ENCODE measurements at regions not wholly inside any gene's neighbourhood (a gene's known extent, or its start where the extent isn't known, plus 50 kb on each side); places are given as distances from the start of the nearest gene placed in this dataset.

DNA sequence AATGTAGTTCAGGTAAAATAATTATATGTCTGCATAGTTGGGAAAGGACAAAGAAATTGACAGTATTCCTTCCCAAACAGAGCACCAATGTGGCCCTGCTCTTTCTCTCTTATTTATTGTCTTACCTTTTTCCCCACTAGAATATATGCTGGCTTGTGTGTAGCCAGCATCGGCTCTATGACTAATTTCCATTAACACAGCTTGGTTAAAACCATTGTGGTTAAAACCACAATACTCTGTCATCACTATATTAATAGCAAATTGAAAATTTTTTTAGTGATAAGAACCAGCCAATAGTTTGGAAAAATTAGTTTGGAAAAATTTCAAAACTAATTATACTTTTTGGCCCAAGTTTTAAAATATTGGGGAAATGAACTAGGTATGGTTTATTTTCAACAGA, 535.1 kb downstream of the UTRN start:
- no peaks in the 10 kb centered on the region for H3K9me3 Mint-ChIP-seq
- DNase-seq (no peak), ATAC-seq (ENCODE audit: low read depth in 2 of 2) (no peak)
- H3K4me1 Mint-ChIP-seq = no peaks in the 10 kb centered on the region
- peaks cover 0 to 29% of the 10 kb centered on the region in 2 donors for H3K36me3 Mint-ChIP-seq
- no peak overlapping the region for H3K4me3 Mint-ChIP-seq
- no peaks in the 10 kb centered on the region for H3K27me3 Mint-ChIP-seq
- H3K27ac Mint-ChIP-seq = peak overlapping the region in 3 of 6 donors; percentile 18 to 62 (median 39)

DNA sequence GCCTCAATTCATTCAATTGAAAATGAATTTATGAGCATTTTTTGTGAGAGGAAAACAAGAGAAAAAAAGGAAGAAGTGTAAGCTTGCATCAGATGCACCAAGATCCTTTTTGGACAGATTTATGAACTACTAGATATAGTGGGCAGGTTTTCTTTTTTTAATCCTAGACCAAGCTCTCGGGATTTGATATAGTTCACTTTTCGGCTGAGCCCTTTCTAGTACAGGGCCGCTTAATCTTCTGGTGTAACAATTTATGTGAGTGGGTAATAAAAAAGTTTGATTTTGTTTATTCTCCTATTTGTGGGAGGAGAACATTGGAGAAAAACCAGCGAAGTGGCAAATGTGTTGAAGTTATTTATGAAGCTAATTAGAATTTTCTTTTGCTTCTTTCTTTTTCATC, 538.0 kb downstream of the UTRN start:
- Mint-ChIP-seq H3K36me3 (peaks cover 15 to 28% of the 10 kb centered on the region in 2 donors), H3K27me3 (no peaks in the 10 kb centered on the region), H3K4me3 (no peak overlapping the region), H3K27ac (peak overlapping the region in 1 of 6 donors; percentile 59), H3K9me3 (no peaks in the 10 kb centered on the region), H3K4me1 (no peaks in the 10 kb centered on the region)
- DNase-seq (no peak), ATAC-seq (ENCODE audit: low read depth in 2 of 2) (no peak)

DNA sequence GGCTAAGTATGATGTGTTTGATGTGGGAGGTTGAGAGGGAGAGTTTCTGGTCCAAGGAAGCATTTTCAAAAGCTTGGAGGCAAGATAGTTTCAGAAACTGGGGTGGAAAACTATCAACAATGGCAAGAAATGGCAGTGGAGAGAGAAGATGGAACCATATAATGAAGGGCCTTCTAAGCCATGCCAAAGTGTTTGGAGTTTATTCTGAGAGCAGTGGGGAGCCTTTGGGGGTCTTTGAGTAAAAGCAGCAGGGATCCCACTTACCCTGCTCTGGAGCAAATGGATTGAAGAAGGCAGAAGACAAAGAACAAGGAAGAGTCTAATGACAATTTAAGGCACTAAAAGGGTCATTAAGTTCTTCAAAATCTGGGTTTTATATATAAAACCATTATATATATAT, 538.9 kb downstream of the UTRN start:
- no peaks in the 10 kb centered on the region for H3K4me1 Mint-ChIP-seq
- no peak overlapping the region for H3K4me3 Mint-ChIP-seq
- H3K9me3 Mint-ChIP-seq = no peaks in the 10 kb centered on the region
- ATAC-seq (ENCODE audit: low read depth in 2 of 2) = no peak
- peak overlapping the region in 2 of 6 donors; percentile 21 to 61 for H3K27ac Mint-ChIP-seq
- no peaks in the 10 kb centered on the region for H3K27me3 Mint-ChIP-seq
- no peak for DNase-seq
- peaks cover 19 to 28% of the 10 kb centered on the region in 2 donors for H3K36me3 Mint-ChIP-seq

DNA sequence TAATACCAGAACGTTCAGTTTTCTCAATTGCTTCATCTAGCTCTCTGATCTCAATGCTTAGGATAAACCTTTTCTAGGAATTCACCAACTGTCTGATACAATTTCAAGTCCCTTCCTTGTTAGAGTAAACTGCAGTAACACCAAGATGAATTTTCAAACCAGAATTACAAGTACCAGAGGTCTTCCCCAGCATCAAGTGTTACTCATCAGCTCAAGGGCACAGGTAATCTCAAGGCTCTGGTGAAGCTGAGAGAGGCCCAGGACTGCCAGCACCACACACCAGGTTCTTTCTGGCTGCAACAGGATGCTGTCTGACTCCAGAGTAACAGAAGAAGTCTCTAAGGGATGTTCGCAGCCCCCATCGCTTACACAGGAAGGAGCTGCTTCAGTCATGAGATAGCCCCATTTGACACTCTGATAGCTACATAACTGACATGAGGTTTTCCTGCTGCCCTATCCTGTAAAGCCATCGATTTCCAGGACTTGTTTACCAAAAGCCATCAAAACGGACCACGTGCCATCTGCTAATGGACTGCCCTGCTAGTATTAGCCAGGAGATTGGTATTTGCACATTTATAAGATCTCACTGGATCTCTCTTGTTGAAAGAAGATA, 549.4 kb downstream of the UTRN start:
- no peak for ATAC-seq (ENCODE audit: low read depth in 2 of 2)
- Mint-ChIP-seq H3K27ac (peak overlapping the region in 2 of 6 donors; percentile 47 to 72), H3K4me3 (no peak overlapping the region)

DNA sequence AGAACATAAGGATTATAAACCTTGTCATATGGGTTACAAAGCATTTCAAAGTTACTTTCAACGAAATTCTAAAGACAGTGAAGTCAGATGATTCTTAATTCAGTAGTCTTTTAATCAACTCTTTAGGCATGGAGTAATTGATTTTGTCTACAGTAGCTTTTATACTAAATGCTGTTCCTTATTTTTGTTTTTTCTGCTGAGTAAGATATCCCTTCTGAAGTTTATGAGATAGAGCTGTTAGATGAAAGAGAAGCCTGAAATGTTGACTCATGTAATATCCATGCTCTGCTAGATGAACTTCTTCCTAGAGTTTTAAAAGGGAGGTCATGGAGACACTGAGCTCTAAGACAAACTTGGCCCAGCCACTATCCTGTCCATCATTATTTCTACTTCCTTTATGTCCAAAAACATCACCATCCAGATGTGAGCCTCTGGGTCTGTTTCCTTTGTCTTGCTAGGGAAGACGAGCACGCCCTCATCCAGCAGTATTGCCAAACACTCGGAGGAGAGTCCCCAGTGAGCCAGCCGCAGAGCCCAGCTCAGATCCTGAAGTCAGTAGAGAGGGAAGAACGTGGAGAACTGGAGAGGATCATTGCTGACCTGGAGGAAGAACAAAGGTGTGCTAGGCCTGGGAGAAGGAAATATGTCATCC, 550.3 kb downstream of the UTRN start:
- Mint-ChIP-seq H3K4me3 (no peak overlapping the region), H3K4me1 (no peaks in the 10 kb centered on the region), H3K27ac (peak overlapping the region in 1 of 6 donors; percentile 57), H3K9me3 (no peaks in the 10 kb centered on the region), H3K36me3 (peaks cover 23 to 36% of the 10 kb centered on the region in 2 donors), H3K27me3 (no peaks in the 10 kb centered on the region)
- ATAC-seq (ENCODE audit: low read depth in 2 of 2) (no peak), DNase-seq (no peak)

More for the DNA sequence above, 549.4 kb downstream of the UTRN start:
- Mint-ChIP-seq H3K36me3 (peaks cover 23 to 34% of the 10 kb centered on the region in 2 donors), H3K4me1 (no peaks in the 10 kb centered on the region), H3K9me3 (no peaks in the 10 kb centered on the region), H3K27me3 (no peaks in the 10 kb centered on the region)
- no peak for DNase-seq

DNA sequence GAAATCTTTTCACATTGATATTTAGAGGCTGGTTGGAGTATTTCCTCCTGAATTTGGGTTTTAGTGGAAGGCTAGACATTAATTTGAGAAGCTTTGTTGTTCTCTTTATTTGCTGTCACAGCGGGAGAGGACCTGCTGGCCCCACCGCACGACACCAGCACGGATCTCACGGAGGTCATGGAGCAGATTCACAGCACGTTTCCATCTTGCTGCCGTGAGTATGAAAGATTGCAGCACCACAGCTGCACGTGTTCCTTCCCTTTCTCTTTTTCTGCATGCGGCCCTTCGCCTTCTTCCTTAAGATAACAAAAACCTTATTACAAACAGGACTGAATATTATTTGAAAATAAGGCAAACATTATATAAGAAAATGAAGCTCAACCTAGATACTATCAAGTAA, 555.5 kb downstream of the UTRN start:
- DNase-seq (no peak), ATAC-seq (ENCODE audit: low read depth in 2 of 2) (no peak)
- Mint-ChIP-seq H3K36me3 (peaks cover 18 to 37% of the 10 kb centered on the region in 2 donors), H3K27ac (peak overlapping the region in 1 of 6 donors; percentile 3), H3K27me3 (no peaks in the 10 kb centered on the region), H3K4me3 (no peak overlapping the region), H3K9me3 (no peaks in the 10 kb centered on the region), H3K4me1 (no peaks in the 10 kb centered on the region)

DNA sequence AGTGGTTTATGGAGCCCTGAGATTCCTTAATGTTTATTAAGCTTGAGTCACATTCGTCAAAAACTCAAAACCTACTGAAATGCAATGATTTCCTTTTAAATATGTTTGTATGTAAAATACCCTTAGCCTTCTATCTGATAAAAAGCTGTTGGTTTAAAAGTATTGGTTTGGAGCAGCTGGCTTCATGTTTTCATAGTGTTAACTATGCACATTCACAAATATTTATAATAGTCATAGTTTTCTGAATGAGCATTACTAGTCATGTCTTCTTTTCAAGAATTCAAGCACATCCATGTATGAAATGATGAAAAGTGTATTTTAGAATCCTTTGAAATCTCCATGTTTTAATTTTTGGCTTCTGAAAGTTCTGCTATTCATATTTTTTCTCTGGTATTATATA, 558.6 kb downstream of the UTRN start:
- H3K27ac Mint-ChIP-seq = peak overlapping the region in 3 of 6 donors; percentile 16 to 78 (median 62)
- no peaks in the 10 kb centered on the region for H3K9me3 Mint-ChIP-seq
- H3K36me3 Mint-ChIP-seq = peaks cover 13 to 25% of the 10 kb centered on the region in 2 donors
- no peak overlapping the region for H3K4me3 Mint-ChIP-seq
- ATAC-seq (ENCODE audit: low read depth in 2 of 2) = no peak
- no peaks in the 10 kb centered on the region for H3K4me1 Mint-ChIP-seq
- no peaks in the 10 kb centered on the region for H3K27me3 Mint-ChIP-seq
- no peak for DNase-seq

DNA sequence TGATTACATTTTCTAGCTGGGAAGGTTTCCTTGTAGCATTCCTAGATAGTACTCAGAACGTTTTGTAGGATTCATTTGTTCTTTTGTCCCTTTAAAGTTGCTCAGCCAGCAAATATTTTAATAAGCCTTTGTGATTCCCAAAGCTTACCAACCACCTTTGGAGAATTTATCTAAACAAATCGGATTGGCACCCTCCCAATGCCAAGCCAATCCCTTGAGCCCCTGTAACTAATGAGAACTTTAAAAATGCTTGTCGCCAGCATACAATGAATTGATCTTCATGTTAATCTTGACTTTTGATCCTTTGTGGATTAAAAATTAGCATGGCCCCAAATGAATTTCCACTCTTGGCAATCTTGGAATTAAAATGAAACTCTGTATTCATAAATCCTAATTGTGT, 559.5 kb downstream of the UTRN start:
- Mint-ChIP-seq H3K36me3 (peaks cover 17 to 20% of the 10 kb centered on the region in 2 donors), H3K27ac (peak overlapping the region in 3 of 6 donors; percentile 5 to 57 (median 18)), H3K27me3 (no peaks in the 10 kb centered on the region), H3K9me3 (no peaks in the 10 kb centered on the region), H3K4me3 (no peak overlapping the region), H3K4me1 (no peaks in the 10 kb centered on the region)
- DNase-seq (no peak), ATAC-seq (ENCODE audit: low read depth in 2 of 2) (no peak)

DNA sequence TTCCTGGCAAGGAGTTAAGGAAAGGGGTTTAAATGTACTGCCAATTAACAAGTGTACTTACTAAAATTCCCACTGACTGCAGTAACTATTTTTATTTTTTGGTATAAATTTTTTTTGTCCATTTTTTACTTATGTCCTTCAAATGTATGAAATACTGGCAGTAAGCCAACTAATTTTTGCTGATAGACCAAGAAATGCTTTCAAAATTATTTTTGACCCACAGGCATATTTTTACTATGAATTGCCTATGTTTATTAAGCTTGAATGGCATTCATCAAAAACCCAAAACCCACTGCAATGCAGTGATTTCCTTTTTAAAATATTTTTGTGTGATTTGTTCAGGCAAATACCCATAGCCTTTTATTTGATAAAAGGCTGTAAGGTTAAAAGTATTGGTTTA, 560.1 kb downstream of the UTRN start:
- H3K27me3 Mint-ChIP-seq = no peaks in the 10 kb centered on the region
- no peak overlapping the region for H3K27ac Mint-ChIP-seq
- ATAC-seq (ENCODE audit: low read depth in 2 of 2) = no peak
- H3K4me3 Mint-ChIP-seq = no peak overlapping the region
- H3K9me3 Mint-ChIP-seq = no peaks in the 10 kb centered on the region
- no peak for DNase-seq
- peaks cover 17 to 25% of the 10 kb centered on the region in 2 donors for H3K36me3 Mint-ChIP-seq
- no peaks in the 10 kb centered on the region for H3K4me1 Mint-ChIP-seq

DNA sequence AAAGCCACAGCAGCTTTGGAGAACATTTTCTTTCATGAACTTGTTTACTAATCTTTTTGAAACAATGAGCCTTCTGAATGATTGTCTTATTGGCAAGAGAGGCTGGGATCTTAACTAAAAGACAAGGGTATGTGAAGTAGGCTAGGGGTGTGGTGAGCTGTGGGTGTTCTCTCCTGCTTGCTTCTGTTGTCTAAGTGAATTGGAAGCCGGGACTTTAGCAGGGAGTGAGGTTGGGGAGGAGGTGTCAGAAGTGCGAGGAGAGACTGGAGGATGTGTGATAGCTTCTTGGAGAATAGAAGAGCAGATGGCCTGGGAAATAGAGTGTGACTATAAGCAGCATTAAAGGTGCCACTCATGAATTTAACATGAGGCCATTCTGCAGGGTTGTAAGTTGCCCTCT, 562.8 kb downstream of the UTRN start:
- Mint-ChIP-seq H3K9me3 (no peaks in the 10 kb centered on the region), H3K27ac (peak overlapping the region in 3 of 6 donors; percentile 8 to 78 (median 21)), H3K36me3 (peaks cover 15 to 17% of the 10 kb centered on the region in 2 donors), H3K27me3 (no peaks in the 10 kb centered on the region), H3K4me3 (no peak overlapping the region), H3K4me1 (no peaks in the 10 kb centered on the region)
- no peak for ATAC-seq (ENCODE audit: low read depth in 2 of 2)
- DNase-seq = no peak

DNA sequence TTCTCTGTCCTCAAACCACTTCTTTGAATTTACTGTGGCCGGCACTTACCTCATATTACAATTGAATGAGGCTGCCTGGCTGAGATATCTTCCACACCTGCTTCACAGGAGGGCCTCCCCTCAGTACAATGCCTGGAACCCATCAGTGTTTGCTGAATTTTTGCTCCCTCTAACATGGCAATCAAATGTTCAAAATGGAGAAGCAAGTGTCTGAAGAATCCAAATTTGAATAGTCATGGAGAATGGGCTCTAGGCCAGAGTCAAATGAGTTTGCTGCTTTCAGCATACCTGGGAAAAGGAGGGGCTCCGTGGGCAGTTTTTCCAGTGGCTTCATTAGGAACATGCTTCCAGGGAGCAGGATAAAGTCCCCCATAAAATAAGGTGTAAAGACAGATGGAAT, 564.8 kb downstream of the UTRN start:
- Mint-ChIP-seq H3K27me3 (no peaks in the 10 kb centered on the region), H3K4me3 (no peak overlapping the region), H3K4me1 (peaks cover 0 to 3% (median 0%) of the 10 kb centered on the region in 3 donors), H3K36me3 (peaks cover 15 to 17% of the 10 kb centered on the region in 2 donors), H3K9me3 (no peaks in the 10 kb centered on the region), H3K27ac (peak overlapping the region in 2 of 6 donors; percentile 51 to 56)
- DNase-seq = no peak
- no peak for ATAC-seq (ENCODE audit: low read depth in 2 of 2)

DNA sequence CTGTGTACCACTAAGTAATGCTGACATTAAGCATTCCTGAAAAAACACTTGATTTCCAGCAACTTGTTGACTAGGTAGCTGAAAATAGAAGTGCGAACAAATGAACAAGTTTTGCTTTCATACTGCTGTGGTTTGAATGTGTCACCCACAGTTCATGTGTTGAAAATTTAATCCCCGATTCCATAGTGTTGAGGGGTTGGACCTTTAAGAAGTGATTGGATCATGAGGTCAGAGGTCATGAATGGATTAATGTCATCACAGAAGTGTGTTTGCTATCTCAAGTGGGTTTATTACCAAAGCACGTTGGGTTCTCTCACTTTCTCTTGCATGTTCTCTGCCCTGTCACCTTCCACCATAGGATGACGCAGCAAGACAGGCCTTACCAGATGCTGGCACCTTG, 568.5 kb downstream of the UTRN start:
- Mint-ChIP-seq H3K36me3 (peaks cover 6% of the 10 kb centered on the region in 2 donors), H3K4me3 (no peak overlapping the region), H3K4me1 (peaks cover 0 to 3% (median 0%) of the 10 kb centered on the region in 3 donors), H3K27me3 (no peaks in the 10 kb centered on the region), H3K9me3 (no peaks in the 10 kb centered on the region), H3K27ac (peak overlapping the region in 1 of 6 donors; percentile 9)
- no peak for ATAC-seq (ENCODE audit: low read depth in 2 of 2)
- no peak for DNase-seq

DNA sequence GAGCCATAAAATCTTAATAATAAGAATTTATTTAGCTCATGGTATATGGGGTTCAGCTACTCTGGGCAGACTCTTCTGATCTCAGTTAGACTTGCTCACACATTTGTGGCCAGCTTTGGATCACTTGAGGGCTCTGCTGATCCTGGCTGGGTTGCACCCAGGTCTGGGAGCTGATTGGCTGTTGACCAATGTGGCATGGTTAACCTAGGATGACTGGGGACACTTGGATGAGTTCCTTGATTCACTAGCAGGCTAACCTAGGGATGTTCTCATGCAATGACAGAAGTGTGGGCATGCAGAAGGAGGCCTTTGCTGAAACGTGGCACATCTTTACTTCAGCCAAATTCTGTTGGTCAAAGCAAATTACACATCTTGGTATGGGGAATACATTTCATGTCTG, 569.5 kb downstream of the UTRN start:
- DNase-seq (no peak), ATAC-seq (ENCODE audit: low read depth in 2 of 2) (no peak)
- Mint-ChIP-seq H3K27ac (peak overlapping the region in 1 of 6 donors; percentile 42), H3K4me3 (no peak overlapping the region), H3K9me3 (no peaks in the 10 kb centered on the region), H3K4me1 (peaks cover 0 to 3% (median 0%) of the 10 kb centered on the region in 3 donors), H3K27me3 (no peaks in the 10 kb centered on the region), H3K36me3 (peaks cover 0 to 4% of the 10 kb centered on the region in 2 donors)

DNA sequence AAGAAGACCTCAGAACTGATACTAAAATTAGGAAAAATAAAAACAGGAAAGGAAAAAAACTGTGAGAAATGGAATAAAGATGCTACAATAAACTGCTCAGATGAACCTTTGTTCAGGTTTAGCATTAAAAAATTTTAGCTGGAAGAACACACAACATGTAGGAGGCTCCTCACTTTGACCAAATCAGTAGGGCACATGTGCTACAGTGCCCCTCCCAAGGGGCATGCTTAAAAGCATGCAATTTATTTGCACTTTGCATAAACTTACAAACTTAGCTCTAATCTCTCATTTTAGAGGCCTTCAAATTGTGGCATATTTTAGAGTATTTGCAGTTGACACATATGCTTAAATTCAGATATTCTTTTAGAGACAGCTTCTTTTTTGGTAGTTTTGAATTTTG, 570.2 kb downstream of the UTRN start:
- H3K27ac Mint-ChIP-seq = peak overlapping the region in 3 of 6 donors; percentile 39 to 60 (median 48)
- ATAC-seq (ENCODE audit: low read depth in 2 of 2) (no peak), DNase-seq (no peak)
- H3K4me1 Mint-ChIP-seq = peaks cover 0 to 3% (median 0%) of the 10 kb centered on the region in 3 donors
- no peaks in the 10 kb centered on the region for H3K36me3 Mint-ChIP-seq
- H3K4me3 Mint-ChIP-seq = no peak overlapping the region
- no peaks in the 10 kb centered on the region for H3K27me3 Mint-ChIP-seq
- H3K9me3 Mint-ChIP-seq = no peaks in the 10 kb centered on the region
